ENCODE measurements at regions not wholly inside any gene's neighbourhood (a gene's known extent, or its start where the extent isn't known, plus 50 kb on each side); places are given as distances from the start of the nearest gene placed in this dataset.

- CTCF ChIA-PET (ENCODE audit: partially characterized antibody) = interaction anchor here (1.5 kb wide), 1 partner anchor 9 kb away, joined by 4 read pairs; no protein-coding TSS in a partner anchor
These were observed 685.9 kb upstream of the CDH10 start for GRCh38 chr5:25330721-25331120.

More at GRCh38 chr5:25330721-25331120, 685.9 kb upstream of the CDH10 start:
- Histone ChIP-seq H3K56ac (replicated peaks; ENCODE audit: insufficient read length, low read depth, low read length) (no peak overlapping the region), H3K79me2 (ENCODE audit: control insufficient read depth in 1 of 2, insufficient read depth in 2 of 2, low read length in 2 of 2) (no peaks in the 10 kb centered on the region), H2AFZ (ENCODE audit: low read length) (no peak overlapping the region), H3K36me3 (ENCODE audit: control insufficient read depth in 2 of 4, insufficient read depth in 4 of 4, low read length in 3 of 4) (no peaks in the 10 kb centered on the region), H3K4ac (replicated peaks; ENCODE audit: insufficient read length, low read depth, low read length) (no peak overlapping the region), H2BK120ac (replicated peaks; ENCODE audit: low read depth, low read length) (no peak overlapping the region), H3K4me1 (replicated peaks in 1 of 4; ENCODE audit: control insufficient read depth in 3 of 4, insufficient read depth in 4 of 4, low read length in 3 of 4) (no peaks in the 10 kb centered on the region), H4K20me1 (replicated peaks in 1 of 2; ENCODE audit: control insufficient read depth in 1 of 2, insufficient read depth in 2 of 2, low read length in 2 of 2) (no peaks in the 10 kb centered on the region), H4K5ac (ENCODE audit: insufficient read length, low read depth, low read length) (no peak overlapping the region), H3K23me2 (ENCODE audit: low read depth, low read length) (no peaks in the 10 kb centered on the region), H3K9ac (replicated peaks in 1 of 4; ENCODE audit: extremely low read depth in 1 of 4, low read depth in 3 of 4, low read length in 3 of 4) (no peak overlapping the region), H4K91ac (replicated peaks; ENCODE audit: insufficient read length, low read length) (no peak overlapping the region), H3K23ac (ENCODE audit: insufficient read length) (no peak overlapping the region), H3K4me2 (ENCODE audit: insufficient read depth in 1 of 2, low read depth in 2 of 2, low read length in 2 of 2) (no peak overlapping the region), H2BK15ac (ENCODE audit: low read length) (no peak overlapping the region), H2BK5ac (ENCODE audit: low read depth, low read length) (no peak overlapping the region), H2BK12ac (ENCODE audit: low read depth, low read length) (no peak overlapping the region), H3K4me3 (ENCODE audit: extremely low read depth in 1 of 4, insufficient read depth in 2 of 4, low read depth in 3 of 4, low read length in 4 of 4) (no peak overlapping the region), H3K27ac (ENCODE audit: low read depth, low read length) (no peak overlapping the region), H3K27me3 (replicated peaks in 1 of 4; ENCODE audit: control insufficient read depth in 3 of 4, extremely low read depth in 1 of 4, insufficient read depth in 3 of 4, low read length in 3 of 4) (no peaks in the 10 kb centered on the region), H3K9me3 (ENCODE audit: insufficient read depth in 2 of 2, low read depth in 1 of 2, low read length in 1 of 2) (peaks cover 9 to 13% of the 10 kb centered on the region in 2 experiments; a peak in 3 of 4 replicates), H2BK20ac (ENCODE audit: low read length) (no peak overlapping the region), H4K8ac (ENCODE audit: extremely low read depth, insufficient read depth, low read length) (no peak overlapping the region), H3K79me1 (ENCODE audit: low read depth, low read length) (no peaks in the 10 kb centered on the region), H3K14ac (ENCODE audit: insufficient read length) (no peak overlapping the region), H2AK5ac (ENCODE audit: low read depth, low read length) (no peak overlapping the region), H3K18ac (ENCODE audit: extremely low read depth, low read length) (no peak overlapping the region)
- FAIRE-seq (no peak), DNase-seq (ENCODE audit: low read depth in 1 of 2, low spot score in 2 of 2) (no peak)
- TF ChIP-seq, protein P1, sequence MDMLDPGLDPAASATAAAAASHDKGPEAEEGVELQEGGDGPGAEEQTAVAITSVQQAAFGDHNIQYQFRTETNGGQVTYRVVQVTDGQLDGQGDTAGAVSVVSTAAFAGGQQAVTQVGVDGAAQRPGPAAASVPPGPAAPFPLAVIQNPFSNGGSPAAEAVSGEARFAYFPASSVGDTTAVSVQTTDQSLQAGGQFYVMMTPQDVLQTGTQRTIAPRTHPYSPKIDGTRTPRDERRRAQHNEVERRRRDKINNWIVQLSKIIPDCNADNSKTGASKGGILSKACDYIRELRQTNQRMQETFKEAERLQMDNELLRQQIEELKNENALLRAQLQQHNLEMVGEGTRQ (IDR thresholded peaks at IDR 0.05; ENCODE audit: low read length) = no peak
- TF ChIP-seq TBP (IDR thresholded peaks at IDR 0.05; ENCODE audit: low read depth, low read length) = no peak
- TF ChIP-seq YY1 (IDR thresholded peaks at IDR 0.05; ENCODE audit: low read depth, low read length) = no peak
- no peak for TF ChIP-seq SP2 (IDR thresholded peaks at IDR 0.05; ENCODE audit: low read length)
- no peak for TF ChIP-seq EGR1 (IDR thresholded peaks at IDR 0.05; ENCODE audit: borderline replicate concordance, low read depth, low read length)
- POLR2A ChIA-PET (ENCODE audit: partially characterized antibody) = interaction anchor here (0.7 kb wide), 1 partner anchor 125 kb away, joined by 3 read pairs; no protein-coding TSS in a partner anchor
- WGBS, 2 experiments (ENCODE audit: extremely low coverage in 1 of 2, insufficient coverage in 1 of 2, insufficient read length in 1 of 2, insufficient replicate concordance in 2 of 2, low coverage in 1 of 2, low lambda C conversion rate in 2 of 2, missing lambda C conversion rate in 1 of 2) = 51% methylated on average over 3 of the region's 3 CpGs; no CpG with 5 or more reads in 1 of the 2 experiments

All from H1 (cell line).